HT1080 (cell line): ENCODE measurements at regions not wholly inside any gene's neighbourhood (a gene's known extent, or its start where the extent isn't known, plus 50 kb on each side); places are given as distances from the start of the nearest gene placed in this dataset.
"Not testable (repeated sequence)": the region's sequence is repeated elsewhere in the genome, so short reads cannot be mapped to it uniquely, and the experiment has no call there.

Experiments
- DNase-seq: peaks from one replicate; pipeline ENCODE4 v3.0.0-alpha.2; 2015; ENCODE audit warnings: low read depth

- no peak for DNase-seq
Observed at GRCh38 chr20:55090286-55090685, 614.9 kb downstream of the DOK5 start.

- no peak for DNase-seq
Observed at GRCh38 chr20:55086421-55086820, 611.0 kb downstream of the DOK5 start.

- no peak for DNase-seq
Observed at GRCh38 chr20:55079917-55080316, 604.5 kb downstream of the DOK5 start.

- DNase-seq: peak; percentile 11
Observed at GRCh38 chr20:55074266-55074840, 599.0 kb downstream of the DOK5 start.

GRCh38 chr20:55070001-55070400, 594.6 kb downstream of the DOK5 start:
- peak; percentile 21 for DNase-seq

- peak; percentile 81 for DNase-seq
Observed at GRCh38 chr20:55067158-55067825, 591.9 kb downstream of the DOK5 start.

GRCh38 chr20:55058938-55059337, 583.5 kb downstream of the DOK5 start:
- DNase-seq: no peak

- DNase-seq: peak; percentile 26
Observed at GRCh38 chr20:55057779-55058415, 582.5 kb downstream of the DOK5 start.

GRCh38 chr20:55054453-55054852, 579.1 kb downstream of the DOK5 start:
- DNase-seq: peak; percentile 64

GRCh38 chr20:55053389-55053788, 578.0 kb downstream of the DOK5 start:
- DNase-seq: no peak

GRCh38 chr20:55052459-55052858, 577.1 kb downstream of the DOK5 start:
- DNase-seq: peak; percentile 41

- DNase-seq: no peak
Observed at GRCh38 chr20:55038684-55039083, 563.3 kb downstream of the DOK5 start.

GRCh38 chr20:55031971-55032370, 556.6 kb downstream of the DOK5 start:
- no peak for DNase-seq

- DNase-seq: no peak
Observed at GRCh38 chr20:55014766-55015165, 539.4 kb downstream of the DOK5 start.

- no peak for DNase-seq
Observed at GRCh38 chr20:55010761-55011160, 535.4 kb downstream of the DOK5 start.

GRCh38 chr20:55009066-55009465, 533.7 kb downstream of the DOK5 start:
- no peak for DNase-seq

- peak; percentile 10 for DNase-seq
Observed at GRCh38 chr20:55004044-55004443, 528.7 kb downstream of the DOK5 start.

- DNase-seq: peak; percentile 67
Observed at GRCh38 chr20:54995553-54995952, 520.2 kb downstream of the DOK5 start.

- DNase-seq: peak; percentile 66
Observed at GRCh38 chr20:54995011-54995410, 519.6 kb downstream of the DOK5 start.

GRCh38 chr20:54985091-54985490, 509.7 kb downstream of the DOK5 start:
- no peak for DNase-seq

GRCh38 chr20:54984104-54984448, 508.7 kb downstream of the DOK5 start:
- no peak for DNase-seq

GRCh38 chr20:54983394-54984103, 508.2 kb downstream of the DOK5 start:
- DNase-seq: not testable (repeated sequence)
